Neural progenitor cell (in vitro differentiated cells): ENCODE measurements at regions not wholly inside any gene's neighbourhood (a gene's known extent, or its start where the extent isn't known, plus 50 kb on each side); places are given as distances from the start of the nearest gene placed in this dataset.
"Not testable (repeated sequence)": the region's sequence is repeated elsewhere in the genome, so short reads cannot be mapped to it uniquely, and the experiment has no call there.

Experiments used
- DNase-seq: peaks from one replicate; pipeline ENCODE4 v3.0.0-alpha.2; 2016; ENCODE audit warnings: low spot score
- H2AFZ ChIP-seq: fragments of 200-600 bp; sonication (generic); replicated peaks from 2 replicates; pipeline ENCODE4 v1.6.1; 2016; ENCODE audit warnings: antibody characterized with exemption
- H3F3A ChIP-seq: fragments of 200-600 bp; sonication (generic); 2 replicates; pipeline ENCODE4 v1.6.1; 2016; ENCODE audit warnings: antibody characterized with exemption, low read depth
- H3K27ac ChIP-seq: fragments of 200-600 bp; sonication (generic); 2 replicates; pipeline ENCODE4 v1.5.1; 2016; ENCODE audit warnings: mild to moderate bottlenecking
- H3K27me3 ChIP-seq: fragments of 200-600 bp; sonication (generic); 2 replicates; pipeline ENCODE4 v1.6.1; 2016; ENCODE audit warnings: mild to moderate bottlenecking, moderate library complexity
- H3K36me3 ChIP-seq: fragments of 200-600 bp; sonication (generic); 2 replicates; pipeline ENCODE4 v1.5.1; 2016
- H3K4me1 ChIP-seq: fragments of 200-600 bp; sonication (generic); 2 replicates; pipeline ENCODE4 v1.6.1; 2016; ENCODE audit warnings: mixed run types
- H3K4me2 ChIP-seq: fragments of 200-600 bp; sonication (generic); 2 replicates; pipeline ENCODE4 v1.6.1; 2016
- H3K4me3 ChIP-seq: fragments of 200-600 bp; sonication (generic); 2 replicates; pipeline ENCODE4 v1.5.1; 2016
- H3K79me2 ChIP-seq: fragments of 200-600 bp; sonication (generic); 2 replicates; pipeline ENCODE4 v1.6.1; 2016; ENCODE audit warnings: low read depth
- H3K9ac ChIP-seq: fragments of 200-600 bp; sonication (generic); 2 replicates; pipeline ENCODE4 v1.6.1; 2016
- H3K9me3 ChIP-seq: fragments of 200-600 bp; sonication (generic); 2 replicates; pipeline ENCODE4 v1.5.1; 2016; ENCODE audit warnings: low read depth
- H4K20me1 ChIP-seq: fragments of 200-600 bp; sonication (generic); 2 replicates; pipeline ENCODE4 v1.6.1; 2016; ENCODE audit warnings: low read depth
- H3K27ac Mint-ChIP-seq: 3 replicates; pipeline ENCODE4 v1.8.0; 2021; ENCODE audit warnings: mixed read lengths
- H3K27me3 Mint-ChIP-seq: 2 replicates; pipeline ENCODE4 v1.8.0; 2022; ENCODE audit warnings: low read depth, mild to moderate bottlenecking, inconsistent platforms, moderate library complexity, mixed read lengths; ENCODE audit not compliant: insufficient read depth
- H3K36me3 Mint-ChIP-seq: 3 replicates; pipeline ENCODE4 v1.8.0; 2021; ENCODE audit warnings: mixed read lengths
- H3K4me1 Mint-ChIP-seq: 3 replicates; pipeline ENCODE4 v1.8.0; 2021; ENCODE audit warnings: mixed read lengths
- H3K4me3 Mint-ChIP-seq: 3 replicates; pipeline ENCODE4 v1.8.0; 2021; ENCODE audit warnings: mild to moderate bottlenecking, moderate library complexity, mixed read lengths
- H3K9me3 Mint-ChIP-seq: 3 replicates; pipeline ENCODE4 v1.8.0; 2020; ENCODE audit warnings: mixed read lengths
- EZH2 ChIP-seq: fragments of 200-600 bp; sonication (generic); IDR thresholded peaks from 2 replicates; pipeline ENCODE4 v1.6.1; 2017; ENCODE audit warnings: antibody characterized with exemption, mild to moderate bottlenecking, moderate library complexity
- EZH2phosphoT487 ChIP-seq: fragments of 200-600 bp; sonication (generic); IDR thresholded peaks from 2 replicates; pipeline ENCODE4 v1.6.1; 2017; ENCODE audit warnings: antibody characterized with exemption
- TF ChIP-seq, protein P1 (sequence below): fragments of 200-600 bp; sonication (generic); IDR thresholded peaks from 2 replicates; pipeline ENCODE4 v1.5.1; 2017; ENCODE audit warnings: antibody characterized with exemption, mild to moderate bottlenecking

DNA sequence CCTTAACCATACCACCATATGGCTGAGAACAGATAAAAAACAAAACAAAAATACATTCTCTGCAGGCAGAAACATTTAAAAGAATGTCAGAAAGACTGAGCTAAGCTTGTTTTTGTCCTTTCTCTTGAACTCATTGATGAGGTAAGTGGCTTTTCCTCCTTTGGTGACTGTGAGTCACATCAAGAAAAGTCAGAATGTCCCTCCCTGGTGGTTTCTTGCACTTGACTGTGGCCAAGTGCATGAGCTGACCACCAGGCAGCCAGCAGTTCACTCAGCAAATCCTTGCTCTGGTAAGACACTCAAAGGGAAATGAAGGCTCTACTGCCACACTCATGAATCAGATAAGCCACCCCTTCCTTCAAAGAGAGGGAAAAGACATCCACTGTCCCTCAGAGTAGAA, 970.9 kb downstream of the TAF11L14 start:
- Mint-ChIP-seq H3K27me3 (no peaks in the 10 kb centered on the region), H3K27ac (no peak overlapping the region), H3K4me3 (no peak overlapping the region), H3K4me1 (no peaks in the 10 kb centered on the region), H3K36me3 (no peaks in the 10 kb centered on the region), H3K9me3 (no peaks in the 10 kb centered on the region)
- no peak overlapping the region for H3K4me2 ChIP-seq
- no peaks in the 10 kb centered on the region for H3K9me3 ChIP-seq
- no peak for DNase-seq
- H3F3A ChIP-seq = no peaks in the 10 kb centered on the region
- H3K9ac ChIP-seq = no peak overlapping the region
- H3K79me2 ChIP-seq = no peaks in the 10 kb centered on the region
- H3K4me1 ChIP-seq = no peaks in the 10 kb centered on the region
- no peak overlapping the region for H3K27ac ChIP-seq
- no peaks in the 10 kb centered on the region for H3K36me3 ChIP-seq
- TF ChIP-seq EZH2phosphoT487 = no peak
- TF ChIP-seq, protein P1, sequence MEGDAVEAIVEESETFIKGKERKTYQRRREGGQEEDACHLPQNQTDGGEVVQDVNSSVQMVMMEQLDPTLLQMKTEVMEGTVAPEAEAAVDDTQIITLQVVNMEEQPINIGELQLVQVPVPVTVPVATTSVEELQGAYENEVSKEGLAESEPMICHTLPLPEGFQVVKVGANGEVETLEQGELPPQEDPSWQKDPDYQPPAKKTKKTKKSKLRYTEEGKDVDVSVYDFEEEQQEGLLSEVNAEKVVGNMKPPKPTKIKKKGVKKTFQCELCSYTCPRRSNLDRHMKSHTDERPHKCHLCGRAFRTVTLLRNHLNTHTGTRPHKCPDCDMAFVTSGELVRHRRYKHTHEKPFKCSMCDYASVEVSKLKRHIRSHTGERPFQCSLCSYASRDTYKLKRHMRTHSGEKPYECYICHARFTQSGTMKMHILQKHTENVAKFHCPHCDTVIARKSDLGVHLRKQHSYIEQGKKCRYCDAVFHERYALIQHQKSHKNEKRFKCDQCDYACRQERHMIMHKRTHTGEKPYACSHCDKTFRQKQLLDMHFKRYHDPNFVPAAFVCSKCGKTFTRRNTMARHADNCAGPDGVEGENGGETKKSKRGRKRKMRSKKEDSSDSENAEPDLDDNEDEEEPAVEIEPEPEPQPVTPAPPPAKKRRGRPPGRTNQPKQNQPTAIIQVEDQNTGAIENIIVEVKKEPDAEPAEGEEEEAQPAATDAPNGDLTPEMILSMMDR = no peak
- no peak for TF ChIP-seq EZH2
- no peaks in the 10 kb centered on the region for H3K27me3 ChIP-seq
- no peaks in the 10 kb centered on the region for H4K20me1 ChIP-seq
- no peak overlapping the region for H2AFZ ChIP-seq
- H3K4me3 ChIP-seq = no peak overlapping the region

DNA sequence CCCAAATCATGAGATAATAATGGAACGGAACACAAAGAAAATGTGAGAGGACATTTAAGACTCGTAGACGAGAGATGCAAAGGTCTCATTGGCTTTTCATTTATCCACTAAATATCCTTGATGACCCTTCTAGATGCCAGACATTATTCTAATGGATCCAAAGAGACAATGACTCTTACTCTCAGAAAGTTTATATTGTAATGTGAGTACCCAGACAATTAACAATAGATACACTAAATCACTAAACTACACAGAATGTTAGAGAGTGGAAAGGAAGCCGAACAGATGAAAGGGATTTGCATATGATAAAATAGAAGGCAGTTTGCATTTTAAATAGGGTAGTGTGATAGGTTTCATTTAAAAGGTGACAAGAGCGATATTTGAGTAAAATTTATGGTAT, 973.3 kb downstream of the TAF11L14 start:
- Histone ChIP-seq H3K9me3 (no peaks in the 10 kb centered on the region), H3K27ac (no peak overlapping the region), H4K20me1 (no peaks in the 10 kb centered on the region), H2AFZ (no peak overlapping the region), H3K79me2 (no peaks in the 10 kb centered on the region), H3K4me2 (no peak overlapping the region), H3K27me3 (no peaks in the 10 kb centered on the region), H3K4me1 (no peaks in the 10 kb centered on the region), H3K36me3 (no peaks in the 10 kb centered on the region), H3K9ac (no peak overlapping the region), H3F3A (no peaks in the 10 kb centered on the region), H3K4me3 (no peak overlapping the region)
- Mint-ChIP-seq H3K9me3 (no peaks in the 10 kb centered on the region), H3K27ac (no peak overlapping the region), H3K36me3 (no peaks in the 10 kb centered on the region), H3K27me3 (no peaks in the 10 kb centered on the region), H3K4me3 (no peak overlapping the region), H3K4me1 (no peaks in the 10 kb centered on the region)
- DNase-seq = no peak
- TF ChIP-seq EZH2phosphoT487 (no peak), EZH2 (no peak)
- TF ChIP-seq, protein P1 = no peak

DNA sequence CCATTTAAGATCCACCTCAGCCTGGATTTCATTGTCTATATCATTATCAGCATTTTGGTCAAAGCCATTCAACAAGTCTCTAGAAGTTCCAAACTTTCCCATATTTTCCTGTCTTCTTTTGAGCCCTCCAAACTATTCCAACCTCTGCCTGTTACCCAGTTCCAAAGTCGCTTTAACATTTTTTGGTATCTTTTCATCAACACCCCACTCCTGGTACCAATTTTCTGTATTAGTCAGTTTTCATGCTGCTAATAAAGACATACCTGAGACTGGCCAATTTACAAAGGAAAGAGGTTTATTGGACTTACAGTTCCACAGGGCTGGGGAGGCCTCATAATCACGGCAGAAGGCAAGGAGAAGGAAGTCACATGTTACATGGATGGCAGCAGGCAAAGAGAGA, 982.9 kb downstream of the TAF11L14 start:
- H3K79me2 ChIP-seq, H3K27me3 ChIP-seq, H3K4me3 ChIP-seq, H3F3A ChIP-seq, H2AFZ ChIP-seq, H3K4me3 Mint-ChIP-seq, H3K9ac ChIP-seq, DNase-seq, H3K9me3 ChIP-seq, H3K4me1 ChIP-seq, H3K27me3 Mint-ChIP-seq, H4K20me1 ChIP-seq, H3K27ac ChIP-seq, H3K36me3 Mint-ChIP-seq, H3K36me3 ChIP-seq, H3K27ac Mint-ChIP-seq, H3K4me2 ChIP-seq, H3K4me1 Mint-ChIP-seq: not testable (repeated sequence)
- peaks cover 12% of the 10 kb centered on the region for H3K9me3 Mint-ChIP-seq

DNA sequence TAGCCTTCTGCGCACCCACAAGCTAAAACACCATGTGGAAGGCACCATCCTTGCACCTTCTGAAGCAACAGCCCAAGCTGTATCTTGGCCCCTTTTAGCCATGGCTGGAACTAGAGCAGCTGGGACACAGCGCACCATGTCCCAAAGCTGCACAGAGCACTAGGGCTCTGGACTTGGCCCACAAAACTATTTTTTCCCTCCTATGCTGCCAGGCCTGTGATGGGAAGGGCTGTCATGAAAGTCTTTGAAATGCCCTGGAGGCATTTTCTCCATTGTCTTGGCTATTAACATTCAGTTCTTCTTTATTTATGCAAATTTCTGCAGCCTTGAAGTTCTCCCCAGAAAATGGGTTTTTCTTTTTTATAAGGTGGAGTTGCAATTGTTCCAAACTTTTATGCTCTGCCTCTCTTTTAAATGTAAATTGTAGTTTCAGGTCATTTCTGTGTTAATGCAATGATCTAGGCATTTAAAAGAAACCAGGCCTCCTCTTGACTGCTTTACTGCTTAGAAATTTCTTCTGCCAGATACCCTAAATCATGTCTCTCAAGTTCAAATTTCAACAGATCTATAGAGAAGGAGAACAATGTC, 996.3 kb downstream of the TAF11L14 start:
- no peaks in the 10 kb centered on the region for H3K79me2 ChIP-seq
- no peak overlapping the region for H3K27ac ChIP-seq
- H3K4me1 Mint-ChIP-seq = no peaks in the 10 kb centered on the region
- no peaks in the 10 kb centered on the region for H3K36me3 ChIP-seq
- H3K9ac ChIP-seq = no peak overlapping the region
- H3K9me3 ChIP-seq = no peaks in the 10 kb centered on the region
- no peaks in the 10 kb centered on the region for H3F3A ChIP-seq
- no peaks in the 10 kb centered on the region for H4K20me1 ChIP-seq
- no peak for DNase-seq
- H3K4me3 Mint-ChIP-seq = no peak overlapping the region
- no peak overlapping the region for H2AFZ ChIP-seq
- H3K27me3 Mint-ChIP-seq = peaks cover 3% of the 10 kb centered on the region
- no peak overlapping the region for H3K4me3 ChIP-seq
- no peaks in the 10 kb centered on the region for H3K36me3 Mint-ChIP-seq
- H3K9me3 Mint-ChIP-seq = no peaks in the 10 kb centered on the region
- H3K27ac Mint-ChIP-seq = no peak overlapping the region
- no peaks in the 10 kb centered on the region for H3K27me3 ChIP-seq
- no peak overlapping the region for H3K4me2 ChIP-seq
- TF ChIP-seq EZH2phosphoT487 = no peak
- TF ChIP-seq, protein P1 = no peak
- no peak for TF ChIP-seq EZH2
- no peaks in the 10 kb centered on the region for H3K4me1 ChIP-seq
